K562 (cell line): ENCODE measurements at regions not wholly inside any gene's neighbourhood (a gene's known extent, or its start where the extent isn't known, plus 50 kb on each side); places are given as distances from the start of the nearest gene placed in this dataset.

Experiments used
- ATAC-seq: fragments of 200-7000 bp; cut with Tn5 transposase; 3 replicates; pipeline ENCODE4 v1.9.1; 2020; ENCODE audit warnings: moderate library complexity
- BruUV-seq: library from RNA; stranded (reverse); fragments of 400-500 nt; replicated peaks from 2 replicates; lab custom pipeline; 2021; lab: Mats Ljungman, UMichigan
- CTCF ChIA-PET: fragments of 300-600 bp; formaldehyde crosslinking; extraction: SDS; loops from one replicate; lab custom pipeline; 2021; ENCODE audit warnings: low intra/inter-chr PET ratio; lab: Yijun Ruan, JAX
- POLR2A ChIA-PET: fragments of 300-600, 350-650 bp; sonication (Branson Sonifier 250); formaldehyde crosslinking; extraction: SDS; loops from one replicate; lab custom pipeline; 2021; ENCODE audit warnings: antibody characterized with exemption, inconsistent platforms; lab: Yijun Ruan, JAX
- DNase-seq, 4 experiments: peaks; one replicate each; pipeline versions ENCODE4 v3.0.0 to v3.0.0-alpha.2; 2011 to 2018; ENCODE audit warnings: low spot score in 3 of 4, mixed read lengths in 3 of 4; ENCODE audit errors: extremely low read depth in 1 of 4
- FAIRE-seq: peaks from 2 replicates; lab custom pipeline; 2011; peaks lifted over from hg19 to GRCh38; lab: Jason Lieb, UNC
- H2AFZ ChIP-seq: 2 replicates; pipeline ENCODE4 v1.6.0; 2011; ENCODE audit warnings: low read depth, low read length, control low read depth, inconsistent platforms
- H3K27ac ChIP-seq: fragments of 200-600 bp; 3 replicates; pipeline ENCODE4 v1.8.0; 2011; ENCODE audit warnings: low read depth, mild to moderate bottlenecking, control low read depth, inconsistent platforms, low read length, moderate library complexity, mixed read lengths; ENCODE audit errors: extremely low read depth
- H3K27me3 ChIP-seq, 2 experiments: fragments of 300-600 bp in 1 of 2; 2 replicates in 1 of 2; 3 replicates in 1 of 2; pipeline versions ENCODE4 v1.6.0 to v1.8.0; 2011; ENCODE audit warnings: inconsistent platforms in 2 of 2, low read length in 2 of 2, mild to moderate bottlenecking in 1 of 2, mixed read lengths in 1 of 2, moderate library complexity in 1 of 2; ENCODE audit not compliant: control insufficient read depth in 2 of 2, insufficient read depth in 2 of 2
- H3K36me3 ChIP-seq: fragments of 300-600 bp; 3 replicates; pipeline ENCODE4 v1.8.0; 2011; ENCODE audit warnings: mild to moderate bottlenecking, low read length, inconsistent platforms; ENCODE audit not compliant: control insufficient read depth, insufficient read depth
- H3K4me1 ChIP-seq, 2 experiments: fragments of 200-600 bp in 1 of 2; replicated peaks in 1 of 2; 2 replicates in 1 of 2; 3 replicates in 1 of 2; pipeline versions ENCODE4 v1.5.1 to v1.8.0; 2011; ENCODE audit warnings: inconsistent platforms in 2 of 2, low read length in 2 of 2, mild to moderate bottlenecking in 1 of 2, mixed read lengths in 1 of 2, moderate library complexity in 1 of 2; ENCODE audit not compliant: control insufficient read depth in 2 of 2, insufficient read depth in 2 of 2
- H3K4me2 ChIP-seq: 2 replicates; pipeline ENCODE4 v1.6.1; 2011; ENCODE audit warnings: low read length, control low read depth, inconsistent platforms, mixed read lengths; ENCODE audit not compliant: insufficient read depth
- H3K4me3 ChIP-seq: fragments of 200-600 bp; sonication (generic), shearing (Covaris generic); 2 replicates; pipeline ENCODE4 v1.5.1; 2016; ENCODE audit warnings: control low read depth, inconsistent platforms
- H3K79me2 ChIP-seq: fragments of 200-600 bp; 3 replicates; pipeline ENCODE4 v1.8.0; 2011; ENCODE audit warnings: low read length, inconsistent platforms; ENCODE audit not compliant: control insufficient read depth, insufficient read depth
- H3K9ac ChIP-seq, 2 experiments: 2 replicates each; pipeline versions ENCODE4 v1.6.0 to v1.6.1; 2011; ENCODE audit warnings: low read depth in 2 of 2, low read length in 2 of 2, control low read depth in 1 of 2, inconsistent platforms in 1 of 2, mild to moderate bottlenecking in 1 of 2, mixed read lengths in 1 of 2; ENCODE audit not compliant: insufficient read depth in 1 of 2
- H3K9me1 ChIP-seq: one replicate; pipeline ENCODE4 v1.6.0; 2011; ENCODE audit warnings: inconsistent platforms, mild to moderate bottlenecking, low read length, moderate library complexity; ENCODE audit not compliant: control insufficient read depth, insufficient read depth
- H3K9me3 ChIP-seq: replicated peaks from 2 replicates; pipeline ENCODE4 v1.5.1; 2011; ENCODE audit warnings: low read depth, low read length, inconsistent platforms; ENCODE audit not compliant: control insufficient read depth, insufficient read depth
- H4K20me1 ChIP-seq: replicated peaks from 2 replicates; pipeline ENCODE4 v1.6.1; 2011; ENCODE audit warnings: low read length, inconsistent platforms, mixed read lengths; ENCODE audit not compliant: control insufficient read depth, insufficient read depth
- CBX1 ChIP-seq: sonication (generic); IDR thresholded peaks from 2 replicates; pipeline ENCODE4 v1.6.1; 2016; ENCODE audit warnings: antibody characterized with exemption, low read depth, mild to moderate bottlenecking
- FOXA1 ChIP-seq: fragments of 450-650 bp; IDR thresholded peaks from 2 replicates; pipeline ENCODE4 v1.6.1; 2016; ENCODE audit warnings: mild to moderate bottlenecking, borderline replicate concordance
- HIVEP1 ChIP-seq: fragments of 250-450 bp; sonication (Bioruptor Pico); IDR thresholded peaks from 2 replicates; pipeline ENCODE4 v1.4.0; 2020; ENCODE audit warnings: mild to moderate bottlenecking
- SREBF2 ChIP-seq: sonication (generic); formaldehyde crosslinking; IDR thresholded peaks from 2 replicates; pipeline ENCODE4 v1.4.0; 2020; ENCODE audit warnings: mild to moderate bottlenecking, missing genetic modification reagents
- TEAD1 ChIP-seq, 2 experiments: fragments of 450-650 bp in 1 of 2; sonication (generic) in 1 of 2; formaldehyde crosslinking; IDR thresholded peaks; 2 replicates each; pipeline versions ENCODE4 v1.4.0 to v1.8.0; 2020 to 2022; ENCODE audit warnings: mild to moderate bottlenecking in 2 of 2, missing genetic modification reagents in 1 of 2
- ZNF77 ChIP-seq: fragments of 250-450 bp; sonication (Bioruptor Pico); IDR thresholded peaks from 2 replicates; pipeline ENCODE4 v1.5.0; 2020
- WGBS: fragments of 100-300 bp; shearing (Covaris generic); methylation state at CpG from one replicate; pipeline ENCODE4 v1.1.6; 2016; ENCODE audit warnings: low coverage, mixed read lengths; ENCODE audit not compliant: insufficient coverage; ENCODE audit errors: missing lambda C conversion rate; 5-methylcytosine and 5-hydroxymethylcytosine counted together
- in situ Hi-C: fragments of 300-500 bp; cut with MboI; formaldehyde crosslinking; loops from 4 replicates; pipeline ENCODE4 v1.15.0; 2018; ENCODE audit warnings: inconsistent platforms, mixed read lengths
- intact Hi-C: fragments of 100-400 bp; cut with micrococcal nuclease; formaldehyde crosslinking; loops from 2 replicates; pipeline ENCODE4 v1.14.2; 2022
- TF ChIP-seq, protein P1 (sequence below): sonication (generic); IDR thresholded peaks from 2 replicates; pipeline ENCODE4 v1.6.1; 2016

DNA sequence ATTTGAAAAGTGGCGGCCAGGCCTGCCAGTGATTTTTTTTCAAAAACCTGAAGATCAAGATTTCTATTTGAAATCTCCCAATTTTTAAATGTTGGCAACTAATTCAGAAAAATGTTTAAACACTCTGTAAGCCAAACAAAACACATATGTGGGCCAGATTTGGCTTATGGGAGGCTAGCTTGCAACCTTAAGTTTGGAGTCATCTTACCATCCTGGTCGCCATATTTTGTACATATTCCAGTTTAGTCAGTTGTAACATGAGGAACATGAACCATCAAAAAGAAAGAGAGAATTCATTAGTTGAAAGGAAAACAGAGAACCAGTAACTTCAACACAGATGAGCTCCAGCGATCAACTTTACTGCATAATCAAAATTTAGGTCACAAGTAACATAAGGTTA is 115.4 kb downstream of the TMEM26 start:
- CTCF ChIA-PET, result interaction anchor here (0.6 kb wide), 1 partner anchor 125 kb away, joined by 3 read pairs; no protein-coding TSS in a partner anchor
- intact Hi-C loops, result no loop called here
- Histone ChIP-seq H3K9me3 (no peaks in the 10 kb centered on the region), H3K9ac (no peak overlapping the region), H3K27me3 (no peaks in the 10 kb centered on the region), H3K4me1 (no peaks in the 10 kb centered on the region), H4K20me1 (no peaks in the 10 kb centered on the region), H3K27ac (no peak overlapping the region), H2AFZ (no peak overlapping the region), H3K4me3 (no peak overlapping the region), H3K4me2 (no peak overlapping the region), H3K36me3 (no peaks in the 10 kb centered on the region), H3K9me1 (no peaks in the 10 kb centered on the region), H3K79me2 (no peaks in the 10 kb centered on the region)
- ATAC-seq (no peak), DNase-seq (no peak), FAIRE-seq (no peak)
- in situ Hi-C loops, result no loop called here
- no TSS peak for BruUV-seq
- 6% methylated on average over 3 of the region's 3 CpGs for WGBS
- POLR2A ChIA-PET, result no interaction called here
- TF ChIP-seq TEAD1 (CRISPR knock-in tag; IDR thresholded peaks at IDR 0.05), result no peak
- TF ChIP-seq SREBF2, result no peak
- no peak for TF ChIP-seq CBX1
- TF ChIP-seq ZNF77 (CRISPR knock-in tag), result no peak
- TF ChIP-seq, protein P1, sequence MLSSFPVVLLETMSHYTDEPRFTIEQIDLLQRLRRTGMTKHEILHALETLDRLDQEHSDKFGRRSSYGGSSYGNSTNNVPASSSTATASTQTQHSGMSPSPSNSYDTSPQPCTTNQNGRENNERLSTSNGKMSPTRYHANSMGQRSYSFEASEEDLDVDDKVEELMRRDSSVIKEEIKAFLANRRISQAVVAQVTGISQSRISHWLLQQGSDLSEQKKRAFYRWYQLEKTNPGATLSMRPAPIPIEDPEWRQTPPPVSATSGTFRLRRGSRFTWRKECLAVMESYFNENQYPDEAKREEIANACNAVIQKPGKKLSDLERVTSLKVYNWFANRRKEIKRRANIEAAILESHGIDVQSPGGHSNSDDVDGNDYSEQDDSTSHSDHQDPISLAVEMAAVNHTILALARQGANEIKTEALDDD, result no peak
- TF ChIP-seq HIVEP1 (CRISPR knock-in tag), result no peak

DNA sequence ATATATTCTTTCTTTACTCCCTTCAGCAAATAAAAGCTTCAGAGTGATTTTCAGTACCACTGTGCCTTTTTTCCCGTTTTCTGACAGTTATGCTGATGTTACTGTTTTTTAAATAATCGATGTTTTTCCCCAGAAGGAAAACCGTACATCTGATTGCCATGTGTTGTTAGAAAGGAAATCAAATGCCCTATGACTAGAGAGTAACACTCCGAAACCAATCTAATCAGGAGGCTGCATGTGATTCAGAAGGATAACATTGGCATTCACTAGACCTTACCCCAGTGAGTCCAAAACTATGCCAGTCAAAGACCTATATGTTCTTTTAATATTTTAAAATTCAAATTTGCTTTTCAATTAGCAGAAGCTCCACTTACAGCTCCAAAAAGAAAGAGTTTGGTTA is 116.3 kb downstream of the TMEM26 start:
- 0% methylated on average over 4 of the region's 4 CpGs for WGBS
- Histone ChIP-seq H3K9me3 (no peaks in the 10 kb centered on the region), H4K20me1 (no peaks in the 10 kb centered on the region), H3K9me1 (no peaks in the 10 kb centered on the region), H3K4me2 (no peak overlapping the region), H3K27me3 (no peaks in the 10 kb centered on the region), H3K79me2 (no peaks in the 10 kb centered on the region), H3K27ac (no peak overlapping the region), H3K4me1 (no peaks in the 10 kb centered on the region), H3K36me3 (no peaks in the 10 kb centered on the region), H2AFZ (no peak overlapping the region), H3K4me3 (no peak overlapping the region), H3K9ac (no peak overlapping the region)
- FAIRE-seq (no peak), ATAC-seq (no peak), DNase-seq (no peak)
- ChIA-PET CTCF (no interaction called here), POLR2A (interaction anchor here (0.6 to 0.7 kb wide), 2 partner anchors 124 to 827 kb away, joined by 3 read pairs; no protein-coding TSS in a partner anchor)
- no TSS peak for BruUV-seq
- intact Hi-C loops (no loop called here), in situ Hi-C loops (no loop called here)
- no peak for TF ChIP-seq FOXA1
